SK-N-SH (cell line): ENCODE measurements at regions not wholly inside any gene's neighbourhood (a gene's known extent, or its start where the extent isn't known, plus 50 kb on each side); places are given as distances from the start of the nearest gene placed in this dataset.

Experiments used
- CTCF ChIA-PET: fragments of 300-600, 350-600 bp; formaldehyde crosslinking; extraction: SDS; loops from one replicate; lab custom pipeline; 2021; lab: Yijun Ruan, JAX
- POLR2A ChIA-PET: fragments of 350-600 bp; sonication (Branson Sonifier 250); formaldehyde crosslinking; extraction: SDS; loops from one replicate; lab custom pipeline; 2020; ENCODE audit warnings: antibody characterized with exemption, inconsistent platforms; lab: Yijun Ruan, JAX
- DNase-seq: peaks from one replicate; pipeline ENCODE4 v3.0.0; 2012
- H2AFZ ChIP-seq: fragments of 200-600 bp; sonication (generic); 2 replicates; pipeline ENCODE4 v1.8.1; 2016; ENCODE audit warnings: antibody characterized with exemption, mild to moderate bottlenecking, low read depth
- H3F3A ChIP-seq: fragments of 200-600 bp; sonication (generic); replicated peaks from 2 replicates; pipeline ENCODE3; 2016; ENCODE audit warnings: antibody characterized with exemption, mild to moderate bottlenecking; ENCODE audit not compliant: insufficient read depth
- H3K27ac ChIP-seq, 2 experiments: fragments of 200-500 bp in 1 of 2; fragments of 200-600 bp in 1 of 2; sonication (Bioruptor generic) in 1 of 2; sonication (generic), shearing (Covaris generic) in 1 of 2; 2 replicates each; pipeline versions ENCODE4 v1.5.1 to v1.6.1; 2014 to 2016; ENCODE audit warnings: low read depth in 2 of 2, inconsistent platforms in 1 of 2, low read length in 1 of 2, mild to moderate bottlenecking in 1 of 2, mixed read lengths in 1 of 2
- H3K27me3 ChIP-seq: fragments of 200-600 bp; sonication (generic), shearing (Covaris generic); 2 replicates; pipeline ENCODE4 v1.6.1; 2016; ENCODE audit warnings: mixed run types; ENCODE audit not compliant: insufficient read depth
- H3K36me3 ChIP-seq, 2 experiments: fragments of 200-500 bp in 1 of 2; fragments of 200-600 bp in 1 of 2; sonication (Bioruptor generic) in 1 of 2; sonication (generic) in 1 of 2; replicated peaks in 1 of 2; 2 replicates each; pipeline versions ENCODE3 to v1.5.1; 2014 to 2016; ENCODE audit warnings: low read length in 1 of 2, mild to moderate bottlenecking in 1 of 2; ENCODE audit not compliant: insufficient read depth in 2 of 2, control insufficient read depth in 1 of 2
- H3K4me1 ChIP-seq, 2 experiments: fragments of 200-500 bp in 1 of 2; fragments of 200-600 bp in 1 of 2; sonication (Bioruptor generic) in 1 of 2; sonication (generic), shearing (Covaris generic) in 1 of 2; 2 replicates each; pipeline versions ENCODE4 v1.5.1 to v1.6.1; 2014 to 2016; ENCODE audit warnings: low read depth in 1 of 2, low read length in 1 of 2, mixed run types in 1 of 2; ENCODE audit not compliant: insufficient read depth in 2 of 2, control insufficient read depth in 1 of 2
- H3K4me2 ChIP-seq: fragments of 200-600 bp; sonication (generic), shearing (Covaris generic); 2 replicates; pipeline ENCODE4 v1.6.1; 2017; ENCODE audit warnings: mixed run types
- H3K4me3 ChIP-seq, 2 experiments: fragments of 200-500 bp in 1 of 2; fragments of 200-600 bp in 1 of 2; sonication (Bioruptor generic) in 1 of 2; sonication (generic), shearing (Covaris generic) in 1 of 2; 2 replicates each; pipeline versions ENCODE4 v1.5.1 to v1.8.1; 2014 to 2016; ENCODE audit warnings: low read depth in 2 of 2, inconsistent platforms in 1 of 2, low read length in 1 of 2, mild to moderate bottlenecking in 1 of 2, mixed read lengths in 1 of 2, moderate library complexity in 1 of 2
- H3K79me2 ChIP-seq: fragments of 200-600 bp; sonication (generic); 2 replicates; pipeline ENCODE4 v1.8.1; 2017; ENCODE audit warnings: mild to moderate bottlenecking; ENCODE audit not compliant: insufficient read depth
- H3K9ac ChIP-seq: fragments of 200-600 bp; sonication (generic); 2 replicates; pipeline ENCODE4 v1.6.1; 2017; ENCODE audit warnings: mixed run types
- H3K9me2 ChIP-seq: fragments of 200-600 bp; sonication (generic); 2 replicates; pipeline ENCODE4 v1.6.1; 2017; ENCODE audit warnings: mixed run types
- H3K9me3 ChIP-seq: fragments of 200-600 bp; sonication (generic); 2 replicates; pipeline ENCODE4 v1.6.1; 2017; ENCODE audit warnings: mixed run types, mild to moderate bottlenecking, moderate library complexity
- H4K20me1 ChIP-seq: fragments of 200-600 bp; sonication (generic); 2 replicates; pipeline ENCODE4 v1.6.1; 2017; ENCODE audit warnings: mild to moderate bottlenecking, mixed run types; ENCODE audit not compliant: insufficient read depth
- ELF1 ChIP-seq: IDR thresholded peaks from 2 replicates; pipeline ENCODE4 v1.4.0; 2012
- EP300 ChIP-seq, 2 experiments: IDR thresholded peaks; 2 replicates each; pipeline versions ENCODE4 v1.4.0 to v1.6.1; 2012; ENCODE audit warnings: borderline replicate concordance in 1 of 2, low read depth in 1 of 2, low read length in 1 of 2
- FOXM1 ChIP-seq: IDR thresholded peaks from 2 replicates; pipeline ENCODE4 v1.4.0; 2012; ENCODE audit warnings: low read depth, mild to moderate bottlenecking
- GABPA ChIP-seq: IDR thresholded peaks from 2 replicates; pipeline ENCODE4 v1.4.0; 2012; ENCODE audit warnings: low read depth, mild to moderate bottlenecking
- GATA2 ChIP-seq: sonication (generic); formaldehyde crosslinking; IDR thresholded peaks from 2 replicates; pipeline ENCODE4 v1.5.0; 2020; ENCODE audit warnings: mild to moderate bottlenecking, missing genetic modification reagents
- MXI1 ChIP-seq: IDR thresholded peaks from 2 replicates; pipeline ENCODE4 v1.6.1; 2012; ENCODE audit warnings: mild to moderate bottlenecking, low read depth, low read length, improper control_type of control experiment
- RAD21 ChIP-seq: IDR thresholded peaks from 2 replicates; pipeline ENCODE4 v1.6.1; 2012; ENCODE audit warnings: mild to moderate bottlenecking, low read length
- RCOR1 ChIP-seq: fragments of 150-350 bp; IDR thresholded peaks from 2 replicates; pipeline ENCODE4 v1.6.1; 2017; ENCODE audit warnings: antibody characterized with exemption, low read length
- RFX5 ChIP-seq: IDR thresholded peaks from 2 replicates; pipeline ENCODE4 v1.6.1; 2012; ENCODE audit warnings: mild to moderate bottlenecking, improper control_type of control experiment, low read length
- TCF12 ChIP-seq: IDR thresholded peaks from 2 replicates; pipeline ENCODE4 v1.4.0; 2012
- YY1 ChIP-seq: IDR thresholded peaks from 2 replicates; pipeline ENCODE4 v1.4.0; 2012; ENCODE audit warnings: low read depth, mild to moderate bottlenecking
- WGBS: methylation state at CpG from one replicate; pipeline ENCODE4 v1.1.6; 2017; ENCODE audit warnings: low lambda C conversion rate; 5-methylcytosine and 5-hydroxymethylcytosine counted together
- TF ChIP-seq, protein P1 (sequence below): IDR thresholded peaks from 2 replicates; pipeline ENCODE4 v1.4.0; 2012; ENCODE audit warnings: low read depth, borderline replicate concordance
- TF ChIP-seq, protein P2 (sequence below): IDR thresholded peaks from 2 replicates; pipeline ENCODE4 v1.6.1; 2012; ENCODE audit warnings: mild to moderate bottlenecking, low read depth, low read length, moderate library complexity
- TF ChIP-seq, protein P3 (sequence below): fragments of 150-350 bp; IDR thresholded peaks from 2 replicates; pipeline ENCODE4 v1.6.1; 2016; ENCODE audit warnings: mild to moderate bottlenecking, low read depth, low read length
- TF ChIP-seq, protein P4 (sequence below): fragments of 200-600 bp; sonication (generic); IDR thresholded peaks from 2 replicates; pipeline ENCODE4 v1.6.1; 2017; ENCODE audit warnings: antibody characterized with exemption, mild to moderate bottlenecking, moderate library complexity
- TF ChIP-seq, protein P5 (sequence below): IDR thresholded peaks from 2 replicates; pipeline ENCODE4; 2012
- TF ChIP-seq, protein P6 (sequence below): IDR thresholded peaks from 2 replicates; pipeline ENCODE4 v1.4.0; 2012; ENCODE audit warnings: low read depth
- TF ChIP-seq, protein P7 (sequence below): IDR thresholded peaks from 2 replicates; pipeline ENCODE4 v1.4.0; 2012; ENCODE audit warnings: low read depth, borderline replicate concordance

DNA sequence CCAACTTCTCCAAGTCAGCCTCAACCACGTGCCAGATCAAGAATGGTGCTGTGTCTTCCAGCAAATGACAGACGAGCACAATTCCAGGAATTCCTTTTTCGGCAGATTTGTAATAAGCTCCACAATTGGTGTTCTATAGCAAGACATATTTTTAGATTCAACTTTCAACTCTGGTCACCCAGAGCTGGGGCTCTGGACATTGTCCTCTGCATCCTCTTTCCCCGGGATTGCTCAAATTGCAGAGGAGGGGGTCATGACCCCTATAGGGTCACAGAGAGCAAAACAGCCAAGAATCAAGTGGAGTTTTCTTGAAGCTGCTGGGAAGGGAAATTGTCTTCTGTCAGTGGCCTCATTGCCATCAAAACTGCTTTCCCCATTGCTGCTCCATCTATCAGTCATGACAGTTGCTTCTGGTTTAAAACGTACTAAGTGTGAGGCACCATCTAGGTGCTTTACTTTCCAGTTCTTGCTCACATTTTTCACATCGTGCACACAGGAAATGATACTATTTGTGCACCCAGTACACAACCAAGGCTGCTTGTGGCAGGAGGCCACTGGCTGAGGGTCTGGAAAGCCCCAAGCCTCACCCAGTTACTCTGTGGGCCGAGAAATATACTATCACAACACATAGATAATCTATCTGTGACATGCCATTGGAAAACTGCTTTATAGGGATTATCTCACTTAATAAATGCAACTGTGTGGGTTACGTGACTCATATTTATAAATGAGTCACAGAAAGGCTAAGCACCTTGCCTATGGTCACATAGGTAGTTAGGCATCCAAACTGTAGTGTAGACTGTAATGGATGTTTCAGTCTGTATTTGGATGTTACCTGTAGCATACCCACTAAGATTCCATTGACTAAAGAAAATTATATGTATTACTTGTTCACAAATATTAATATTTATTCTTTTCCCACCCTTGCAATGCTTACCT lies 91.7 kb upstream of the PHOX2B start:
- no peak for TF ChIP-seq YY1
- no peak for TF ChIP-seq RCOR1
- TF ChIP-seq GABPA: no peak
- no peak for TF ChIP-seq RAD21
- TF ChIP-seq, protein P1, sequence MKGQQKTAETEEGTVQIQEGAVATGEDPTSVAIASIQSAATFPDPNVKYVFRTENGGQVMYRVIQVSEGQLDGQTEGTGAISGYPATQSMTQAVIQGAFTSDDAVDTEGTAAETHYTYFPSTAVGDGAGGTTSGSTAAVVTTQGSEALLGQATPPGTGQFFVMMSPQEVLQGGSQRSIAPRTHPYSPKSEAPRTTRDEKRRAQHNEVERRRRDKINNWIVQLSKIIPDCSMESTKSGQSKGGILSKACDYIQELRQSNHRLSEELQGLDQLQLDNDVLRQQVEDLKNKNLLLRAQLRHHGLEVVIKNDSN: no peak
- no peak for TF ChIP-seq MXI1
- TF ChIP-seq, protein P2, sequence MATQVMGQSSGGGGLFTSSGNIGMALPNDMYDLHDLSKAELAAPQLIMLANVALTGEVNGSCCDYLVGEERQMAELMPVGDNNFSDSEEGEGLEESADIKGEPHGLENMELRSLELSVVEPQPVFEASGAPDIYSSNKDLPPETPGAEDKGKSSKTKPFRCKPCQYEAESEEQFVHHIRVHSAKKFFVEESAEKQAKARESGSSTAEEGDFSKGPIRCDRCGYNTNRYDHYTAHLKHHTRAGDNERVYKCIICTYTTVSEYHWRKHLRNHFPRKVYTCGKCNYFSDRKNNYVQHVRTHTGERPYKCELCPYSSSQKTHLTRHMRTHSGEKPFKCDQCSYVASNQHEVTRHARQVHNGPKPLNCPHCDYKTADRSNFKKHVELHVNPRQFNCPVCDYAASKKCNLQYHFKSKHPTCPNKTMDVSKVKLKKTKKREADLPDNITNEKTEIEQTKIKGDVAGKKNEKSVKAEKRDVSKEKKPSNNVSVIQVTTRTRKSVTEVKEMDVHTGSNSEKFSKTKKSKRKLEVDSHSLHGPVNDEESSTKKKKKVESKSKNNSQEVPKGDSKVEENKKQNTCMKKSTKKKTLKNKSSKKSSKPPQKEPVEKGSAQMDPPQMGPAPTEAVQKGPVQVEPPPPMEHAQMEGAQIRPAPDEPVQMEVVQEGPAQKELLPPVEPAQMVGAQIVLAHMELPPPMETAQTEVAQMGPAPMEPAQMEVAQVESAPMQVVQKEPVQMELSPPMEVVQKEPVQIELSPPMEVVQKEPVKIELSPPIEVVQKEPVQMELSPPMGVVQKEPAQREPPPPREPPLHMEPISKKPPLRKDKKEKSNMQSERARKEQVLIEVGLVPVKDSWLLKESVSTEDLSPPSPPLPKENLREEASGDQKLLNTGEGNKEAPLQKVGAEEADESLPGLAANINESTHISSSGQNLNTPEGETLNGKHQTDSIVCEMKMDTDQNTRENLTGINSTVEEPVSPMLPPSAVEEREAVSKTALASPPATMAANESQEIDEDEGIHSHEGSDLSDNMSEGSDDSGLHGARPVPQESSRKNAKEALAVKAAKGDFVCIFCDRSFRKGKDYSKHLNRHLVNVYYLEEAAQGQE: no peak
- TF ChIP-seq, protein P3, sequence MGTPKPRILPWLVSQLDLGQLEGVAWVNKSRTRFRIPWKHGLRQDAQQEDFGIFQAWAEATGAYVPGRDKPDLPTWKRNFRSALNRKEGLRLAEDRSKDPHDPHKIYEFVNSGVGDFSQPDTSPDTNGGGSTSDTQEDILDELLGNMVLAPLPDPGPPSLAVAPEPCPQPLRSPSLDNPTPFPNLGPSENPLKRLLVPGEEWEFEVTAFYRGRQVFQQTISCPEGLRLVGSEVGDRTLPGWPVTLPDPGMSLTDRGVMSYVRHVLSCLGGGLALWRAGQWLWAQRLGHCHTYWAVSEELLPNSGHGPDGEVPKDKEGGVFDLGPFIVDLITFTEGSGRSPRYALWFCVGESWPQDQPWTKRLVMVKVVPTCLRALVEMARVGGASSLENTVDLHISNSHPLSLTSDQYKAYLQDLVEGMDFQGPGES: no peak
- TF ChIP-seq GATA2 (CRISPR knock-in tag): no peak
- no peak for TF ChIP-seq TCF12
- TF ChIP-seq EP300 (IDR thresholded peaks at IDR 0.05; ENCODE audit: borderline replicate concordance in 1 of 2, low read depth in 1 of 2, low read length in 1 of 2): no peak
- TF ChIP-seq, protein P4, sequence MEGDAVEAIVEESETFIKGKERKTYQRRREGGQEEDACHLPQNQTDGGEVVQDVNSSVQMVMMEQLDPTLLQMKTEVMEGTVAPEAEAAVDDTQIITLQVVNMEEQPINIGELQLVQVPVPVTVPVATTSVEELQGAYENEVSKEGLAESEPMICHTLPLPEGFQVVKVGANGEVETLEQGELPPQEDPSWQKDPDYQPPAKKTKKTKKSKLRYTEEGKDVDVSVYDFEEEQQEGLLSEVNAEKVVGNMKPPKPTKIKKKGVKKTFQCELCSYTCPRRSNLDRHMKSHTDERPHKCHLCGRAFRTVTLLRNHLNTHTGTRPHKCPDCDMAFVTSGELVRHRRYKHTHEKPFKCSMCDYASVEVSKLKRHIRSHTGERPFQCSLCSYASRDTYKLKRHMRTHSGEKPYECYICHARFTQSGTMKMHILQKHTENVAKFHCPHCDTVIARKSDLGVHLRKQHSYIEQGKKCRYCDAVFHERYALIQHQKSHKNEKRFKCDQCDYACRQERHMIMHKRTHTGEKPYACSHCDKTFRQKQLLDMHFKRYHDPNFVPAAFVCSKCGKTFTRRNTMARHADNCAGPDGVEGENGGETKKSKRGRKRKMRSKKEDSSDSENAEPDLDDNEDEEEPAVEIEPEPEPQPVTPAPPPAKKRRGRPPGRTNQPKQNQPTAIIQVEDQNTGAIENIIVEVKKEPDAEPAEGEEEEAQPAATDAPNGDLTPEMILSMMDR: no peak
- TF ChIP-seq, protein P5, sequence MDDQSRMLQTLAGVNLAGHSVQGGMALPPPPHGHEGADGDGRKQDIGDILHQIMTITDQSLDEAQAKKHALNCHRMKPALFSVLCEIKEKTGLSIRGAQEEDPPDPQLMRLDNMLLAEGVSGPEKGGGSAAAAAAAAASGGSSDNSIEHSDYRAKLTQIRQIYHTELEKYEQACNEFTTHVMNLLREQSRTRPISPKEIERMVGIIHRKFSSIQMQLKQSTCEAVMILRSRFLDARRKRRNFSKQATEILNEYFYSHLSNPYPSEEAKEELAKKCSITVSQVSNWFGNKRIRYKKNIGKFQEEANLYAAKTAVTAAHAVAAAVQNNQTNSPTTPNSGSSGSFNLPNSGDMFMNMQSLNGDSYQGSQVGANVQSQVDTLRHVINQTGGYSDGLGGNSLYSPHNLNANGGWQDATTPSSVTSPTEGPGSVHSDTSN: no peak
- TF ChIP-seq, protein P6, sequence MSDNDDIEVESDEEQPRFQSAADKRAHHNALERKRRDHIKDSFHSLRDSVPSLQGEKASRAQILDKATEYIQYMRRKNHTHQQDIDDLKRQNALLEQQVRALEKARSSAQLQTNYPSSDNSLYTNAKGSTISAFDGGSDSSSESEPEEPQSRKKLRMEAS: no peak
- TF ChIP-seq, protein P7, sequence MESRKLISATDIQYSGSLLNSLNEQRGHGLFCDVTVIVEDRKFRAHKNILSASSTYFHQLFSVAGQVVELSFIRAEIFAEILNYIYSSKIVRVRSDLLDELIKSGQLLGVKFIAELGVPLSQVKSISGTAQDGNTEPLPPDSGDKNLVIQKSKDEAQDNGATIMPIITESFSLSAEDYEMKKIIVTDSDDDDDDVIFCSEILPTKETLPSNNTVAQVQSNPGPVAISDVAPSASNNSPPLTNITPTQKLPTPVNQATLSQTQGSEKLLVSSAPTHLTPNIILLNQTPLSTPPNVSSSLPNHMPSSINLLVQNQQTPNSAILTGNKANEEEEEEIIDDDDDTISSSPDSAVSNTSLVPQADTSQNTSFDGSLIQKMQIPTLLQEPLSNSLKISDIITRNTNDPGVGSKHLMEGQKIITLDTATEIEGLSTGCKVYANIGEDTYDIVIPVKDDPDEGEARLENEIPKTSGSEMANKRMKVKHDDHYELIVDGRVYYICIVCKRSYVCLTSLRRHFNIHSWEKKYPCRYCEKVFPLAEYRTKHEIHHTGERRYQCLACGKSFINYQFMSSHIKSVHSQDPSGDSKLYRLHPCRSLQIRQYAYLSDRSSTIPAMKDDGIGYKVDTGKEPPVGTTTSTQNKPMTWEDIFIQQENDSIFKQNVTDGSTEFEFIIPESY: no peak
- TF ChIP-seq RFX5: no peak
- no peak for TF ChIP-seq ELF1
- TF ChIP-seq FOXM1: no peak
- Histone ChIP-seq H2AFZ (no peak overlapping the region), H3K27me3 (no peaks in the 10 kb centered on the region), H3K79me2 (no peaks in the 10 kb centered on the region), H3K9me3 (no peaks in the 10 kb centered on the region), H3K27ac (no peak overlapping the region), H3K9ac (no peak overlapping the region), H3K36me3 (no peaks in the 10 kb centered on the region), H3K4me2 (no peak overlapping the region), H3K4me3 (no peak overlapping the region), H4K20me1 (no peaks in the 10 kb centered on the region), H3K4me1 (peaks cover 0 to 18% of the 10 kb centered on the region in 2 experiments; a peak in 2 of 4 replicates), H3K9me2 (no peaks in the 10 kb centered on the region), H3F3A (no peaks in the 10 kb centered on the region)
- no peak for DNase-seq
- ChIA-PET POLR2A (no interaction called here), CTCF (interaction anchor here (0.9 kb wide), 1 partner anchor 49 kb away, joined by 3 read pairs; no protein-coding TSS in a partner anchor)
- 41% methylated on average over 8 of the region's 8 CpGs for WGBS
